Suprapubic skin (tissue), 4 donors: ENCODE measurements at regions not wholly inside any gene's neighbourhood (a gene's known extent, or its start where the extent isn't known, plus 50 kb on each side); places are given as distances from the start of the nearest gene placed in this dataset.

Source experiments
- DNase-seq, 2 donors: peaks; one replicate each; pipeline ENCODE4 v3.0.0-alpha.2; 2019; ENCODE audit warnings: low spot score in 2 of 2
- H3K27ac ChIP-seq: fragments of 200-600 bp; sonication (generic); one replicate; pipeline ENCODE4 v1.5.1; 2019
- H3K27me3 ChIP-seq: fragments of 200-600 bp; sonication (generic); one replicate; pipeline ENCODE4 v1.5.1; 2019
- H3K36me3 ChIP-seq: fragments of 200-600 bp; sonication (generic); one replicate; pipeline ENCODE4 v1.5.1; 2019
- H3K4me1 ChIP-seq: fragments of 200-600 bp; sonication (generic); one replicate; pipeline ENCODE4 v1.5.1; 2019
- H3K4me3 ChIP-seq: fragments of 200-600 bp; sonication (generic); one replicate; pipeline ENCODE4 v1.5.1; 2019; ENCODE audit warnings: mild to moderate bottlenecking
- H3K9me3 ChIP-seq: fragments of 200-600 bp; sonication (generic); one replicate; pipeline ENCODE4 v1.5.1; 2019
- CTCF ChIP-seq, 2 donors: fragments of 200-600 bp in 1 of 2; fragments of 450-650 bp in 1 of 2; sonication (generic) in 1 of 2; IDR thresholded peaks; one replicate each; pipeline ENCODE4 v1.5.1; 2016 to 2019; ENCODE audit warnings: antibody characterized with exemption in 2 of 2, mild to moderate bottlenecking in 1 of 2, moderate library complexity in 1 of 2
- EP300 ChIP-seq: sonication (generic); formaldehyde crosslinking; IDR thresholded peaks from one replicate; pipeline ENCODE4 v1.6.1; 2017; ENCODE audit warnings: antibody characterized with exemption
- POLR2A ChIP-seq, 2 donors: fragments of 450-650 bp; IDR thresholded peaks; one replicate each; pipeline ENCODE4 v1.6.1; 2017; ENCODE audit warnings: antibody characterized with exemption in 2 of 2, mild to moderate bottlenecking in 2 of 2, moderate library complexity in 2 of 2
- POLR2AphosphoS5 ChIP-seq, 3 donors: sonication (generic); formaldehyde crosslinking; IDR thresholded peaks; one replicate each; pipeline ENCODE4 v1.6.1; 2017; ENCODE audit warnings: antibody characterized with exemption in 3 of 3
- WGBS: methylation state at CpG from one replicate; pipeline ENCODE4 v1.1.5; 2018; 5-methylcytosine and 5-hydroxymethylcytosine counted together

- WGBS: 77% methylated on average over 2 of the region's 2 CpGs
- no peaks in the 10 kb centered on the region for H3K4me1 ChIP-seq
- H3K36me3 ChIP-seq: no peaks in the 10 kb centered on the region
- no peaks in the 10 kb centered on the region for H3K27me3 ChIP-seq
- no peak overlapping the region for H3K4me3 ChIP-seq
- H3K9me3 ChIP-seq: no peaks in the 10 kb centered on the region
- no peak overlapping the region for H3K27ac ChIP-seq
- no peak for TF ChIP-seq POLR2AphosphoS5 (IDR thresholded peaks at IDR 0.05)
- TF ChIP-seq POLR2A (IDR thresholded peaks at IDR 0.05): no peak
- no peak for TF ChIP-seq CTCF (IDR thresholded peaks at IDR 0.05)
- TF ChIP-seq EP300: no peak
- DNase-seq: no peak
These were observed 191.3 kb downstream of the TGFB2 start for GRCh38 chr1:218536296-218536986.

GRCh38 chr1:218537122-218537913 is 192.2 kb downstream of the TGFB2 start:
- DNase-seq: no peak
- TF ChIP-seq EP300 (no peak), POLR2AphosphoS5 (IDR thresholded peaks at IDR 0.05) (no peak), POLR2A (IDR thresholded peaks at IDR 0.05) (no peak), CTCF (IDR thresholded peaks at IDR 0.05) (no peak)
- Histone ChIP-seq H3K4me3 (no peak overlapping the region), H3K9me3 (no peaks in the 10 kb centered on the region), H3K4me1 (no peaks in the 10 kb centered on the region), H3K27me3 (no peaks in the 10 kb centered on the region), H3K27ac (no peak overlapping the region), H3K36me3 (no peaks in the 10 kb centered on the region)
- WGBS: 85% methylated on average over 6 of the region's 6 CpGs

GRCh38 chr1:218538341-218538740 is 193.2 kb downstream of the TGFB2 start:
- Histone ChIP-seq H3K4me3 (no peak overlapping the region), H3K36me3 (no peaks in the 10 kb centered on the region), H3K27me3 (no peaks in the 10 kb centered on the region), H3K9me3 (no peaks in the 10 kb centered on the region), H3K27ac (no peak overlapping the region), H3K4me1 (no peaks in the 10 kb centered on the region)
- TF ChIP-seq CTCF (IDR thresholded peaks at IDR 0.05) (no peak), POLR2A (IDR thresholded peaks at IDR 0.05) (no peak), POLR2AphosphoS5 (IDR thresholded peaks at IDR 0.05) (no peak)
- 81% methylated on average over 2 of the region's 2 CpGs for WGBS
- DNase-seq: no peak

GRCh38 chr1:218546314-218546713 is 201.2 kb downstream of the TGFB2 start:
- H3K27me3 ChIP-seq: no peaks in the 10 kb centered on the region
- DNase-seq: no peak
- H3K36me3 ChIP-seq: no peaks in the 10 kb centered on the region
- WGBS: 98% methylated on average over 1 of the region's 1 CpG
- no peaks in the 10 kb centered on the region for H3K4me1 ChIP-seq
- no peak overlapping the region for H3K27ac ChIP-seq
- H3K4me3 ChIP-seq: no peak overlapping the region
- TF ChIP-seq POLR2AphosphoS5 (IDR thresholded peaks at IDR 0.05) (no peak), CTCF (IDR thresholded peaks at IDR 0.05) (no peak), POLR2A (IDR thresholded peaks at IDR 0.05) (no peak), EP300 (no peak)
- H3K9me3 ChIP-seq: no peaks in the 10 kb centered on the region

- H3K36me3 ChIP-seq: no peaks in the 10 kb centered on the region
- H3K27ac ChIP-seq: no peak overlapping the region
- WGBS: 84% methylated on average over 9 of the region's 10 CpGs
- no peaks in the 10 kb centered on the region for H3K4me1 ChIP-seq
- no peak for DNase-seq
- H3K9me3 ChIP-seq: no peaks in the 10 kb centered on the region
- H3K27me3 ChIP-seq: no peaks in the 10 kb centered on the region
- TF ChIP-seq POLR2A (IDR thresholded peaks at IDR 0.05): no peak
- no peak for TF ChIP-seq POLR2AphosphoS5 (IDR thresholded peaks at IDR 0.05)
- TF ChIP-seq CTCF (IDR thresholded peaks at IDR 0.05): no peak
- no peak for TF ChIP-seq EP300
- no peak overlapping the region for H3K4me3 ChIP-seq
These were observed 203.0 kb downstream of the TGFB2 start for GRCh38 chr1:218547957-218548730.
